ENCODE measurements at regions not wholly inside any gene's neighbourhood (a gene's known extent, or its start where the extent isn't known, plus 50 kb on each side); places are given as distances from the start of the nearest gene placed in this dataset.

DNA sequence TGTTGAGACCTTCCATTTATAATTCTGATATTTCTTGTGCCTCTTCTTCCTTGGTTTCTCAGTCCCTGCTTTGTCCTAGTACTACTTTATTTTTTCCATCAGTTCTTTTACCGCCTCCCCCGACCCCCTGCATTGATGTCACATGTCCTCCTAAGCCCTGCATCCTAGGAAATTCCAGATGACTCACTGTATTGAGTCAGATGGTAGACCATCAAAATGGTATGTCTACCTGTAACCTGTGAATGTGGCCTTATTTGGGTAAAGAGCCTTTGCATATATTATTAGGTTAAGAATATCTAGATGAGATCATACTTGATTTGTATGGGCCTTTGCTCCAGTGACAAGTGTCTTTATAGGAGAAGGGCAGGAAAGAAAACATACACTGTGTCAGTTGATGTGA, 515.3 kb upstream of the CA10 start:
- WGBS (ENCODE audit: low lambda C conversion rate): 9% methylated on average over 2 of the region's 2 CpGs
- Histone ChIP-seq H3K36me3 (replicated peaks in 1 of 2; ENCODE audit: control insufficient read depth in 1 of 2, insufficient read depth in 2 of 2, low read length in 2 of 2) (no peaks in the 10 kb centered on the region), H3K4me1 (ENCODE audit: insufficient read depth, low read length) (no peaks in the 10 kb centered on the region), H3K27ac (ENCODE audit: extremely low read length, insufficient read depth, low read length) (no peak overlapping the region), H3K4me2 (ENCODE audit: low read depth, low read length) (no peak overlapping the region), H2AFZ (ENCODE audit: low read length) (no peak overlapping the region), H3K9ac (ENCODE audit: insufficient read depth, low read depth, low read length) (no peak overlapping the region), H3K4me3 (replicated peaks in 1 of 3; ENCODE audit: insufficient read depth in 1 of 3, low read depth in 2 of 3, low read length in 3 of 3) (no peak overlapping the region), H4K20me1 (ENCODE audit: insufficient read depth, low read length) (no peaks in the 10 kb centered on the region), H3K79me2 (ENCODE audit: insufficient read depth, low read length) (no peaks in the 10 kb centered on the region), H3K27me3 (ENCODE audit: control insufficient read depth in 1 of 2, insufficient read depth in 2 of 2, low read length in 2 of 2) (no peaks in the 10 kb centered on the region), H3K9me3 (ENCODE audit: low read length) (peaks cover 81% of the 10 kb centered on the region)
- no peak for ATAC-seq
- no peak for DNase-seq (ENCODE audit: low spot score)
- intact Hi-C loops (cut with micrococcal nuclease; ENCODE audit: unreplicated experiment): no loop called here
- TF ChIP-seq XBP1 (CRISPR knock-in tag; IDR thresholded peaks at IDR 0.05) (no peak), ZNF230 (CRISPR knock-in tag; IDR thresholded peaks at IDR 0.05) (no peak), DNMT3B (CRISPR knock-in tag; conservative IDR thresholded peaks at IDR 0.05) (no peak), ZSCAN25 (CRISPR knock-in tag; IDR thresholded peaks at IDR 0.05) (no peak), ZNF792 (CRISPR knock-in tag; IDR thresholded peaks at IDR 0.05) (no peak), BHLHE40 (IDR thresholded peaks at IDR 0.05; ENCODE audit: low read length) (no peak), AKAP8 (CRISPR knock-in tag; IDR thresholded peaks at IDR 0.05) (no peak), NFKB2 (CRISPR knock-in tag; IDR thresholded peaks at IDR 0.05; ENCODE audit: borderline replicate concordance) (no peak), NFIB (CRISPR knock-in tag; IDR thresholded peaks at IDR 0.05; ENCODE audit: borderline replicate concordance) (no peak)
- TF ChIP-seq, protein P1, sequence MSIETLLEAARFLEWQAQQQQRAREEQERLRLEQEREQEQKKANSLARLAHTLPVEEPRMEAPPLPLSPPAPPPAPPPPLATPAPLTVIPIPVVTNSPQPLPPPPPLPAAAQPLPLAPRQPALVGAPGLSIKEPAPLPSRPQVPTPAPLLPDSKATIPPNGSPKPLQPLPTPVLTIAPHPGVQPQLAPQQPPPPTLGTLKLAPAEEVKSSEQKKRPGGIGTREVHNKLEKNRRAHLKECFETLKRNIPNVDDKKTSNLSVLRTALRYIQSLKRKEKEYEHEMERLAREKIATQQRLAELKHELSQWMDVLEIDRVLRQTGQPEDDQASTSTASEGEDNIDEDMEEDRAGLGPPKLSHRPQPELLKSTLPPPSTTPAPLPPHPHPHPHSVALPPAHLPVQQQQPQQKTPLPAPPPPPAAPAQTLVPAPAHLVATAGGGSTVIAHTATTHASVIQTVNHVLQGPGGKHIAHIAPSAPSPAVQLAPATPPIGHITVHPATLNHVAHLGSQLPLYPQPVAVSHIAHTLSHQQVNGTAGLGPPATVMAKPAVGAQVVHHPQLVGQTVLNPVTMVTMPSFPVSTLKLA (IDR thresholded peaks at IDR 0.05): no peak
- TF ChIP-seq, protein P2, sequence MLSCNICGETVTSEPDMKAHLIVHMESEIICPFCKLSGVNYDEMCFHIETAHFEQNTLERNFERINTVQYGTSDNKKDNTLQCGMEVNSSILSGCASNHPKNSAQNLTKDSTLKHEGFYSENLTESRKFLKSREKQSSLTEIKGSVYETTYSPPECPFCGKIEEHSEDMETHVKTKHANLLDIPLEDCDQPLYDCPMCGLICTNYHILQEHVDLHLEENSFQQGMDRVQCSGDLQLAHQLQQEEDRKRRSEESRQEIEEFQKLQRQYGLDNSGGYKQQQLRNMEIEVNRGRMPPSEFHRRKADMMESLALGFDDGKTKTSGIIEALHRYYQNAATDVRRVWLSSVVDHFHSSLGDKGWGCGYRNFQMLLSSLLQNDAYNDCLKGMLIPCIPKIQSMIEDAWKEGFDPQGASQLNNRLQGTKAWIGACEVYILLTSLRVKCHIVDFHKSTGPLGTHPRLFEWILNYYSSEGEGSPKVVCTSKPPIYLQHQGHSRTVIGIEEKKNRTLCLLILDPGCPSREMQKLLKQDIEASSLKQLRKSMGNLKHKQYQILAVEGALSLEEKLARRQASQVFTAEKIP (CRISPR knock-in tag; IDR thresholded peaks at IDR 0.05; ENCODE audit: borderline replicate concordance): no peak
- TF ChIP-seq, protein P3, sequence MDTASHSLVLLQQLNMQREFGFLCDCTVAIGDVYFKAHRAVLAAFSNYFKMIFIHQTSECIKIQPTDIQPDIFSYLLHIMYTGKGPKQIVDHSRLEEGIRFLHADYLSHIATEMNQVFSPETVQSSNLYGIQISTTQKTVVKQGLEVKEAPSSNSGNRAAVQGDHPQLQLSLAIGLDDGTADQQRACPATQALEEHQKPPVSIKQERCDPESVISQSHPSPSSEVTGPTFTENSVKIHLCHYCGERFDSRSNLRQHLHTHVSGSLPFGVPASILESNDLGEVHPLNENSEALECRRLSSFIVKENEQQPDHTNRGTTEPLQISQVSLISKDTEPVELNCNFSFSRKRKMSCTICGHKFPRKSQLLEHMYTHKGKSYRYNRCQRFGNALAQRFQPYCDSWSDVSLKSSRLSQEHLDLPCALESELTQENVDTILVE (CRISPR knock-in tag; IDR thresholded peaks at IDR 0.05): no peak
- POLR2A ChIA-PET: no interaction called here
- no TSS peak for BruUV-seq (replicated peaks)
- FAIRE-seq: no peak
- CTCF ChIA-PET (ENCODE audit: low intra/inter-chr PET ratio, low total read pairs): no interaction called here
- in situ Hi-C loops (cut with HindIII; ENCODE audit: extremely low pct_ligation_motif_present, low pct_unique_long_range_greater_than_20kb): no loop called here

All from HepG2 (cell line).